ENCODE measurements at regions not wholly inside any gene's neighbourhood (a gene's known extent, or its start where the extent isn't known, plus 50 kb on each side); places are given as distances from the start of the nearest gene placed in this dataset.
A peak's percentile ranks its signal among the peaks of the same experiment; 100 is the strongest.

DNA sequence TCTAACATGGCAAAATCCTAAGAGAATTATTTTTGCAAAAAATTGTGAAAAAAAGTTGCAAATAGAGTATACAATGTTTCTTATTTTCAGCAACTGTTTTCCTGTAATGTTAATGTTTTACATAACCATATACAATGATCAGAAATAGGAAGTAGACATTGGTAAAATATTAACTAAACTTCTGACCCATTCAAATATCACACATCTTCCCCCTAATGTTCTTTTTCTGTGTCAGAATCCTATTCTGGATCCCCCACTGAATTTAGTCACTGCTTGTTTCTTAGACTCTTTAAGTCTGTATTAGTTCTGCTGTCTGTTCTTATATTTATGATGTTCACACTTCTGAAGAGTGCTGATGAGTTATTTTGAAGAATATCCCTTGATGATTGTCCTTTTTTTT lies 62.0 kb downstream of the HFE start:
- Histone ChIP-seq H3K4me3 (ENCODE audit: low read length in 2 of 2) (no peak overlapping the region), H3K4me1 (ENCODE audit: control insufficient read depth, insufficient read depth, low read length) (no peaks in the 10 kb centered on the region), H3K27ac (ENCODE audit: low read length) (no peak overlapping the region), H3K27me3 (ENCODE audit: control insufficient read depth in 1 of 2, insufficient read depth in 2 of 2, low read length in 2 of 2) (no peaks in the 10 kb centered on the region), H3K9ac (ENCODE audit: low read length in 2 of 2) (no peak overlapping the region), H3K36me3 (ENCODE audit: control insufficient read depth in 2 of 2, insufficient read depth in 2 of 2, low read length in 2 of 2) (no peaks in the 10 kb centered on the region), H3K9me3 (ENCODE audit: control insufficient read depth in 2 of 2, low read length in 2 of 2) (no peaks in the 10 kb centered on the region)

DNA sequence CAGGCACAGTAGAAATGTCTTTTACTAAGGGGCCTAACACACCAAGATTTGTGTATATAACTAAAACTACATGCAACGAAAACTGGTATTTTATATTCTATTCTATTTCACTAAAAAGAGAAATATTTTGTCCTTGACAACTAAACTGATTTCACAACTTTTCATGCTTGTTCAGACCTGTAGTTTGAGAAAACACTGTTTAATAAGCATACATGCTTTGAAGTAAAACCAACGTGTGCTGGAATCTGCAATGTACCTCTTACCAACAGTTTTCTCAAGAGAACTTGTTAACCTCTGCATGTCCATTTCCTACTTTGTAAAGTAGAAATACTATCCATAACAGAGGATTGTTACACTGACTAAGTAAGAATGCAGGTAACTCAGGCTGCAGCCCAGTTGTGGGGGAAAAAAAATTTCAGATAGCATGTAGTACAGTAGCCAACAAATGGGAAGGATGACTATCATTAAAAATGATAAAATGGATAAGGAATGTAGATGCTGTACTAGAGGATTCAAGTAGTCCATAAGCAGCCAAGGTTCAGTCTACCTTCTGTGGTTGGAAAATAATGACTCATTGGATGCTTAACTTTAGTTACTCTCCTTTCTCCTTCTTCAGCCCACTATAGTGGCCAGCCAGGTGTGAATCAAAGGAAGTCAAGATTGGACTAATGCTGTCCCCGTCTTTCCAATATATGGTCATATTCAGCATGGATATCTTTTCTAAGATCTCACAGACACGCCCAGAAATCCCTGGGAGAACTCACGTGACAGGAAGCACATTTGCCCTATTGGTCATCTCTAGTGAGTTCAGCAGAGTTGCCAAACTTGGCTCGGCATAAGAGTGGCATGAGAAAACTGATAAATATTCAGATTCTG lies 65.2 kb downstream of the HFE start:
- Histone ChIP-seq H3K4me1 (ENCODE audit: control insufficient read depth, insufficient read depth, low read length) (peaks cover 6% of the 10 kb centered on the region), H3K9me3 (ENCODE audit: control insufficient read depth in 2 of 2, low read length in 2 of 2) (no peaks in the 10 kb centered on the region), H3K36me3 (ENCODE audit: control insufficient read depth in 2 of 2, insufficient read depth in 2 of 2, low read length in 2 of 2) (no peaks in the 10 kb centered on the region), H3K27me3 (ENCODE audit: control insufficient read depth in 1 of 2, insufficient read depth in 2 of 2, low read length in 2 of 2) (no peaks in the 10 kb centered on the region), H3K9ac (ENCODE audit: low read length in 2 of 2) (no peak overlapping the region), H3K4me3 (ENCODE audit: low read length in 2 of 2) (no peak overlapping the region), H3K27ac (ENCODE audit: low read length) (no peak overlapping the region)

DNA sequence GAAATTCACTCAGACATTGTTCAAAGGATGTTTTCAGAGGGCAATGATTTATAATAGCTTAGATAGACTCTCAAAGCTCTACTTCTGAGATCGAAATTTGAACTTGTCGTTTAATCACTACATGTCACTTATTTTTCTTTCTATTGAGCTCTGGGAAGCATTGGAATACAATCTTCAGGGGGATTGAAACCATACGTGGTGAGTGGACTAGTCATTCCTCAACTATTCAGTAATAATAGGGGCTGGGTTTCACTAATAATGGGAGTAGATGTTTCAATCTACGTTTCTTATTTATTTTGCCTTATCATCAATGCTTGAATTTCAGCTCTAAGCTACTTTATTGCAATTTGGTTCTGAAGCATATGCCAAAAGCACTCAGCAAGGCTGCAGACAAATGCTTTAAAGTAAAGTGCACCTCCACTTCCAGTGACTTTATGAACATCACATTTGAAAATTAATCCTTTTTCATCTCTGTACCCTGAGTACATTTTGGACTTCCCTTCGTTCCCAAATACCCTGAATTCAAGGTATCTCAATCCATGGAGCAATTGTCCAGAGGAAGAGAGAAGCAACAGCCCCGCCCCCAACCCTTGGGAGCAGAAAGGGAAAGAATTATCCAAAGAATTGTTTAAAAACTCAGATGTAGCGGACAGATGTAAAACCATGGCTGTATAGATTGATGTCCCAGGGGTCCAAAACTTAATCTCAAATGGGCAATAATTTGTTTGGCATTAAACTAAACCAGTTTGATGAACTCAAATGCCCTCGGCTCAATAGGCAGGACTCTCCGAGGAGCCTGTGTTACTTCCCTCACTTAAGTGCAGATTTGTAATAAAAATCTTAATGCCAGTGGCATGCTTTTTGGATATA lies 68.1 kb downstream of the HFE start:
- peak overlapping the region; percentile 98 for H3K27ac ChIP-seq (ENCODE audit: low read length)
- no peaks in the 10 kb centered on the region for H3K27me3 ChIP-seq (ENCODE audit: control insufficient read depth in 1 of 2, insufficient read depth in 2 of 2, low read length in 2 of 2)
- H3K9me3 ChIP-seq (ENCODE audit: control insufficient read depth in 2 of 2, low read length in 2 of 2) = no peaks in the 10 kb centered on the region
- H3K4me1 ChIP-seq (ENCODE audit: control insufficient read depth, insufficient read depth, low read length) = peaks cover 15% of the 10 kb centered on the region
- no peaks in the 10 kb centered on the region for H3K36me3 ChIP-seq (ENCODE audit: control insufficient read depth in 2 of 2, insufficient read depth in 2 of 2, low read length in 2 of 2)
- H3K4me3 ChIP-seq (ENCODE audit: low read length in 2 of 2) = peak overlapping the region; percentile 87 to 93
- H3K9ac ChIP-seq (ENCODE audit: low read length in 2 of 2) = peak overlapping the region; percentile 79 to 81

DNA sequence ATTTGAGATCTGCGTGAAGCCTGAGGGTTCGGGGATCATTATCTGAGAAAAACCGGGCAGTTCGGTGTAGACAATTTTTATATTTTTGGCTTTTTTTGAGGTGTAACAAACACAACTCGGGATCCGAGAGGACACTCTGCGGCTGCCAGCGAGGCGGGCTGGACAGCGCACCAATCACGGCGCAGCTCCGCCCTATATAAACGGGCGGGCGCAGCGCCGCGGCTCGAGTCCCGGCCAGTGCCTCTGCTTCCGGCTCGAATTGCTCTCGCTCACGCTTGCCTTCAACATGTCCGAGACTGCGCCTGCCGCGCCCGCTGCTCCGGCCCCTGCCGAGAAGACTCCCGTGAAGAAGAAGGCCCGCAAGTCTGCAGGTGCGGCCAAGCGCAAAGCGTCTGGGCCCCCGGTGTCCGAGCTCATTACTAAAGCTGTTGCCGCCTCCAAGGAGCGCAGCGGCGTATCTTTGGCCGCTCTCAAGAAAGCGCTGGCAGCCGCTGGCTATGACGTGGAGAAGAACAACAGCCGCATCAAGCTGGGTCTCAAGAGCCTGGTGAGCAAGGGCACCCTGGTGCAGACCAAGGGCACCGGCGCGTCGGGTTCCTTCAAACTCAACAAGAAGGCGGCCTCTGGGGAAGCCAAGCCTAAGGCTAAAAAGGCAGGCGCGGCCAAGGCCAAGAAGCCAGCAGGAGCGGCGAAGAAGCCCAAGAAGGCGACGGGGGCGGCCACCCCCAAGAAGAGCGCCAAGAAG lies 69.0 kb downstream of the HFE start:
- Histone ChIP-seq H3K9ac (ENCODE audit: low read length in 2 of 2) (peak overlapping the region; percentile 79 to 92), H3K27ac (ENCODE audit: low read length) (peak overlapping the region; percentile 98), H3K9me3 (ENCODE audit: control insufficient read depth in 2 of 2, low read length in 2 of 2) (no peaks in the 10 kb centered on the region), H3K4me3 (ENCODE audit: low read length in 2 of 2) (peak overlapping the region; percentile 87 to 93), H3K4me1 (ENCODE audit: control insufficient read depth, insufficient read depth, low read length) (peaks cover 15% of the 10 kb centered on the region), H3K36me3 (ENCODE audit: control insufficient read depth in 2 of 2, insufficient read depth in 2 of 2, low read length in 2 of 2) (no peaks in the 10 kb centered on the region), H3K27me3 (ENCODE audit: control insufficient read depth in 1 of 2, insufficient read depth in 2 of 2, low read length in 2 of 2) (no peaks in the 10 kb centered on the region)

DNA sequence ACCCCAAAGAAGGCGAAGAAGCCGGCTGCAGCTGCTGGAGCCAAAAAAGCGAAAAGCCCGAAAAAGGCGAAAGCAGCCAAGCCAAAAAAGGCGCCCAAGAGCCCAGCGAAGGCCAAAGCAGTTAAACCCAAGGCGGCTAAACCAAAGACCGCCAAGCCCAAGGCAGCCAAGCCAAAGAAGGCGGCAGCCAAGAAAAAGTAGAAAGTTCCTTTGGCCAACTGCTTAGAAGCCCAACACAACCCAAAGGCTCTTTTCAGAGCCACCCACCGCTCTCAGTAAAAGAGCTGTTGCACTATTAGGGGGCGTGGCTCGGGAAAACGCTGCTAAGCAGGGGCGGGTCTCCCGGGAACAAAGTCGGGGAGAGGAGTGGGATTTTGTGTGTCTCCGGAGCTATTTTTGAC lies 69.6 kb downstream of the HFE start:
- Histone ChIP-seq H3K36me3 (ENCODE audit: control insufficient read depth in 2 of 2, insufficient read depth in 2 of 2, low read length in 2 of 2) (no peaks in the 10 kb centered on the region), H3K9ac (ENCODE audit: low read length in 2 of 2) (peak overlapping the region; percentile 79 to 92), H3K4me3 (ENCODE audit: low read length in 2 of 2) (peak overlapping the region; percentile 87 to 93), H3K4me1 (ENCODE audit: control insufficient read depth, insufficient read depth, low read length) (peaks cover 15% of the 10 kb centered on the region), H3K9me3 (ENCODE audit: control insufficient read depth in 2 of 2, low read length in 2 of 2) (no peaks in the 10 kb centered on the region), H3K27me3 (ENCODE audit: control insufficient read depth in 1 of 2, insufficient read depth in 2 of 2, low read length in 2 of 2) (no peaks in the 10 kb centered on the region), H3K27ac (ENCODE audit: low read length) (peak overlapping the region; percentile 98)

DNA sequence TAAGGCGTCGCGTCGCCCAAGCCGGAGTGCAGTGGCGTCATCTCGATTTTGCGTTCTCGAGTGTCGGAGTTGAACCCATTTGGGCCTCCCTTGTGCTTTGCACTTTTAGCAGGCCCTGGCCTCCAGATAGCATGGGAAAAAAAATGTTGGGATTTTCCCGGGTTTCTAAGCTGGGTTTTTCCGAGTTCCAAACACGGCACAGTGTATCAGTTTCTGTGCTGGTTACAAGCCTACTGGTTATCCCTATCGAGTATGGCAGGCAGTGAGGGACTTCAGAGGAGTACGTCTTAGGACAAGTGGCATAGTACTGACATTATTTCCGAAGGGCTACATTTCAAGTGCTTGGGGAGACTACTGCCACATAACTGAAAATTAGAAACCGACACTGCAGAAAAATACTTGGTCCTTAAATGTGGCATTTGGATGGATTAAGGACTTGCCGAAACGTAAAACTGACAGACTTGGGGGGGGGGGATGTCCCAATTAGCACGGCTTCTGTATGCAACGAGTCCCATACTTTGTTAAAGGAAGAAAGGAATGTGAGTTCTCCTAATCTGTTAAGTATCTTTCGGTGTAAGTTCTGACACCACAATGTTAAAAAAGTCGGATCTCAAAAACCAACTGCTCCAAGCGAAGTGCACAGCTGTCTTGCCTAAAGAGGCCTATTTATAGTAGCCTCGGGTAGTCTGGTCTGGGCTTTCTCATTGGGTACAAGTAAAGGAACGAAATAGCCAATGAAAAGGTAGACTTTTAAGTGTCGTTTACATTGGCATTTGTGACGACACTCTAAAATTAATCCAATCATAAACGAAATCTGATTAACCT lies 70.2 kb downstream of the HFE start:
- H3K9me3 ChIP-seq (ENCODE audit: control insufficient read depth in 2 of 2, low read length in 2 of 2) = no peaks in the 10 kb centered on the region
- H3K4me3 ChIP-seq (ENCODE audit: low read length in 2 of 2) = peak overlapping the region; percentile 87 to 93
- H3K27me3 ChIP-seq (ENCODE audit: control insufficient read depth in 1 of 2, insufficient read depth in 2 of 2, low read length in 2 of 2) = no peaks in the 10 kb centered on the region
- peak overlapping the region; percentile 98 for H3K27ac ChIP-seq (ENCODE audit: low read length)
- peak overlapping the region; percentile 79 to 92 for H3K9ac ChIP-seq (ENCODE audit: low read length in 2 of 2)
- no peaks in the 10 kb centered on the region for H3K36me3 ChIP-seq (ENCODE audit: control insufficient read depth in 2 of 2, insufficient read depth in 2 of 2, low read length in 2 of 2)
- peaks cover 15% of the 10 kb centered on the region for H3K4me1 ChIP-seq (ENCODE audit: control insufficient read depth, insufficient read depth, low read length)

DNA sequence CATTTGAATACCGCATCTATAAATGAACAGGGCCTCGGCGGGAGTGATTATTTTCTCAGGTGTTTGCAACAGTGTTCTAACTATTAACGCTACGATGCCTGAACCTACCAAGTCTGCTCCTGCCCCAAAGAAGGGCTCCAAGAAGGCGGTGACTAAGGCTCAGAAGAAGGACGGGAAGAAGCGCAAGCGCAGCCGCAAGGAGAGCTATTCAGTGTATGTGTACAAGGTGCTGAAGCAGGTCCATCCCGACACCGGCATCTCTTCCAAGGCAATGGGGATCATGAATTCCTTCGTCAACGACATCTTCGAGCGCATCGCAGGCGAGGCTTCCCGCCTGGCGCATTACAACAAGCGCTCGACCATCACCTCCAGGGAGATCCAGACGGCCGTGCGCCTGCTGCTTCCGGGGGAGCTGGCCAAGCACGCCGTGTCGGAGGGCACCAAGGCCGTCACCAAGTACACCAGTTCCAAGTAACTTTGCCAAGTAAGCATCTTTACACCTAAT lies 70.9 kb downstream of the HFE start:
- Histone ChIP-seq H3K27ac (ENCODE audit: low read length) (peak overlapping the region; percentile 98), H3K36me3 (ENCODE audit: control insufficient read depth in 2 of 2, insufficient read depth in 2 of 2, low read length in 2 of 2) (no peaks in the 10 kb centered on the region), H3K27me3 (ENCODE audit: control insufficient read depth in 1 of 2, insufficient read depth in 2 of 2, low read length in 2 of 2) (no peaks in the 10 kb centered on the region), H3K9me3 (ENCODE audit: control insufficient read depth in 2 of 2, low read length in 2 of 2) (no peaks in the 10 kb centered on the region), H3K4me1 (ENCODE audit: control insufficient read depth, insufficient read depth, low read length) (peaks cover 15% of the 10 kb centered on the region), H3K9ac (ENCODE audit: low read length in 2 of 2) (peak overlapping the region; percentile 69 to 88), H3K4me3 (ENCODE audit: low read length in 2 of 2) (peak overlapping the region; percentile 87 to 93)

DNA sequence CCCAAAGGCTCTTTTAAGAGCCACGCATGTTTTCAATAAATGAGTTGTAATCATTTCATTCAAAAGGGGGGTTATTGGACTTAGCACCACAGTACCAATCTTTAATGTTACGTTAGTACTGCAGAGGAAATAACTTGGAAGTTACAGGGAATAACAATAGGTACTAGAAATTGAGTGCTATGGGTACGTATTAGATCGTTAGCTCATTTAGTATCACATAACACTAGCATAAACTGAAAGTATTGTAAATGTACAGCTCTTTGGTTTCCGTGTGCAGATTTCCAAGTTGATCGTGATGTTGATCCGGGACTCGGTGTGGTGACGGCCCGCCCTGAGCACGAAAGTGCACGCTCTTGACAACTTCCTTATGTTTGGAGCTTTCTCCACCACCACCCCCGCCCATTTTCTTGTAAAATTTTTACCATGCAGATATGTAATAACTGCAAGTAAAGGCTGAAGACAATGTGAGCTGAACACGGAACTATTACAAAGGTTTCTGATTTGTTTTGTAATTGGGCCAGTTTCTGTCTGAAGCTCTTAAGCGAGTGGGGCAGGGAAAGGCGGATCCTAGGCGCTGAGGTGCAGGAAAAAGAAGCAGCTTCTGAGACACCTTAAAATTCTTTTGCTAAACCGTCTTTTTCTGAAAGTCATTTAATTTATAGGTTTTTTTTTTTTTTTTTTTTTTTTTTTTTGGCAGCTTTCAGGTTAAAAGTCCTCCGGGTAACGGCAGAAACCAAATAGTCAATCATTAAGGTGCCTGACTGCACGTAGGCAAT lies 71.5 kb downstream of the HFE start:
- H3K4me3 ChIP-seq (ENCODE audit: low read length in 2 of 2) = peak overlapping the region; percentile 87 to 93
- no peaks in the 10 kb centered on the region for H3K36me3 ChIP-seq (ENCODE audit: control insufficient read depth in 2 of 2, insufficient read depth in 2 of 2, low read length in 2 of 2)
- no peaks in the 10 kb centered on the region for H3K27me3 ChIP-seq (ENCODE audit: control insufficient read depth in 1 of 2, insufficient read depth in 2 of 2, low read length in 2 of 2)
- H3K9me3 ChIP-seq (ENCODE audit: control insufficient read depth in 2 of 2, low read length in 2 of 2) = no peaks in the 10 kb centered on the region
- peaks cover 15% of the 10 kb centered on the region for H3K4me1 ChIP-seq (ENCODE audit: control insufficient read depth, insufficient read depth, low read length)
- peak overlapping the region; percentile 69 to 88 for H3K9ac ChIP-seq (ENCODE audit: low read length in 2 of 2)
- peak overlapping the region; percentile 98 for H3K27ac ChIP-seq (ENCODE audit: low read length)
